T-cell (primary cell): ENCODE measurements at regions not wholly inside any gene's neighbourhood (a gene's known extent, or its start where the extent isn't known, plus 50 kb on each side); places are given as distances from the start of the nearest gene placed in this dataset.

Source experiments
- ATAC-seq, 4 experiments: fragments of 200-7000 bp in 3 of 4; fragments of 150-1000 bp in 1 of 4; cut with Tn5 transposase; replicated peaks in 1 of 4; 1 replicate in 3 of 4; 2 replicates in 1 of 4; pipeline ENCODE4 v1.10.0; 2021; ENCODE audit warnings: moderate library complexity in 3 of 4, mild to moderate bottlenecking in 2 of 4, moderate number of reproducible peaks in 1 of 4
- CTCF ChIA-PET, 2 donors: fragments of 300-600 bp; sonication (Branson Sonifier 250); formaldehyde crosslinking; loops; one replicate each; lab custom pipeline; 2022; ENCODE audit warnings: antibody characterized with exemption in 2 of 2; lab: Charles Lee
- POLR2A ChIA-PET, 2 donors: fragments of 300-600 bp; sonication (Branson Sonifier 250); formaldehyde crosslinking; loops; one replicate each; lab custom pipeline; 2022; ENCODE audit warnings: antibody characterized with exemption in 2 of 2; lab: Charles Lee
- DNase-seq, 35 experiments: peaks; one replicate each; pipeline versions ENCODE4 v3.0.0 to v3.0.0-alpha.2; 2013 to 2023
- H3K27ac ChIP-seq: one replicate; pipeline ENCODE4 v1.5.1; 2013; ENCODE audit warnings: low read length
- H3K27me3 ChIP-seq, 2 experiments: replicated peaks in 1 of 2; 1 replicate in 1 of 2; 2 replicates in 1 of 2; pipeline versions ENCODE4 v1.6.1 to v1.7.0; 2013; ENCODE audit warnings: low read length in 1 of 2, mixed read lengths in 1 of 2; ENCODE audit not compliant: control insufficient read depth in 2 of 2, insufficient read depth in 2 of 2; ENCODE audit errors: extremely low read depth in 1 of 2
- H3K36me3 ChIP-seq, 2 donors: 1 replicate in 1 of 2; 2 replicates in 1 of 2; pipeline versions ENCODE4 v1.6.1 to v1.7.0; 2013; ENCODE audit warnings: low read length in 1 of 2; ENCODE audit not compliant: control insufficient read depth in 2 of 2, insufficient read depth in 1 of 2; ENCODE audit errors: extremely low read depth in 1 of 2
- H3K4me1 ChIP-seq, 2 experiments: 1 replicate in 1 of 2; 2 replicates in 1 of 2; pipeline versions ENCODE4 v1.6.1 to v1.7.0; 2013; ENCODE audit warnings: low read length in 2 of 2, mixed read lengths in 1 of 2; ENCODE audit not compliant: insufficient read depth in 2 of 2, control insufficient read depth in 1 of 2; ENCODE audit errors: extremely low read depth in 1 of 2
- H3K4me3 ChIP-seq, 2 donors: 1 replicate in 1 of 2; 2 replicates in 1 of 2; pipeline versions ENCODE4 v1.5.1 to v1.7.0; 2013; ENCODE audit warnings: mild to moderate bottlenecking in 2 of 2, low read length in 1 of 2, moderate library complexity in 1 of 2; ENCODE audit not compliant: control insufficient read depth in 1 of 2; ENCODE audit errors: extremely low read depth in 1 of 2
- H3K9me3 ChIP-seq: 2 replicates; pipeline ENCODE4 v1.7.0; 2013
- H3K27ac Mint-ChIP-seq, 2 donors: one replicate each; pipeline ENCODE4 v1.8.0; 2020 to 2021; ENCODE audit warnings: mild to moderate bottlenecking in 2 of 2, mixed read lengths in 2 of 2
- H3K27me3 Mint-ChIP-seq, 2 donors: one replicate each; pipeline ENCODE4 v1.8.0; 2021 to 2022; ENCODE audit warnings: mixed read lengths in 2 of 2
- H3K36me3 Mint-ChIP-seq: one replicate; pipeline ENCODE4 v1.8.0; 2021; ENCODE audit warnings: mixed read lengths
- H3K4me1 Mint-ChIP-seq, 3 donors: one replicate each; pipeline ENCODE4 v1.8.0; 2020 to 2022; ENCODE audit warnings: mixed read lengths in 3 of 3, mild to moderate bottlenecking in 1 of 3
- H3K4me3 Mint-ChIP-seq, 3 donors: one replicate each; pipeline ENCODE4 v1.8.0; 2020 to 2022; ENCODE audit warnings: mild to moderate bottlenecking in 3 of 3, mixed read lengths in 3 of 3, moderate library complexity in 3 of 3
- H3K9me3 Mint-ChIP-seq, 3 donors: one replicate each; pipeline ENCODE4 v1.8.0; 2020 to 2022; ENCODE audit warnings: mixed read lengths in 3 of 3
- WGBS: methylation state at CpG from one replicate; pipeline ENCODE4 v1.1.5; 2013; ENCODE audit warnings: missing lambda C conversion rate; ENCODE audit not compliant: insufficient coverage; 5-methylcytosine and 5-hydroxymethylcytosine counted together

DNA sequence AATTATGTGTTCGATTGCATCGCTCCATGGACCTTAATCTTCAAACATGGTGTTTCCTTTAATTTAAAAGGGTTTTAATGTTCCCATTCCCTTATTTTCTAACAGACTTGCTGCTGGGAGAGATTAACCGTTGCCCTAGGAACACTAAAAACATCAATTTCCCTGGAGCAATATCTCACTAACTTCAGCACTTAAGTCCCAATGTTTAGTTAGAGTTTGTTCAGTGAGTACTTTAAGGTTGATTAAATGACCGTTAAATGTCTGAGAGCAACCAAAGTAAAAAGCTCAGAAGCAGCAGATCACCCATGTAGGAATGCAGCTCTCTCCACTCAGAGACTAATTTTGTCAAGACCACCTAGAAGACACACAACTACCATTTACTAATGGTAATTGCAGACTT is 111.2 kb upstream of the PDE5A start:
- peaks cover 10 to 19% of the 10 kb centered on the region in 2 donors for H3K27me3 Mint-ChIP-seq
- Histone ChIP-seq H3K36me3 (no peaks in the 10 kb centered on the region), H3K4me1 (no peaks in the 10 kb centered on the region), H3K4me3 (no peak overlapping the region), H3K9me3 (no peaks in the 10 kb centered on the region), H3K27me3 (no peaks in the 10 kb centered on the region), H3K27ac (no peak overlapping the region)
- DNase-seq: no peak
- no peak overlapping the region for H3K27ac Mint-ChIP-seq
- no peaks in the 10 kb centered on the region for H3K9me3 Mint-ChIP-seq
- no peak for ATAC-seq
- ChIA-PET POLR2A (no interaction called here), CTCF (no interaction called here)
- no peaks in the 10 kb centered on the region for H3K4me1 Mint-ChIP-seq
- H3K36me3 Mint-ChIP-seq: no peaks in the 10 kb centered on the region
- no peak overlapping the region for H3K4me3 Mint-ChIP-seq
- WGBS: no CpG with 5 or more reads among the region's 4 CpGs

DNA sequence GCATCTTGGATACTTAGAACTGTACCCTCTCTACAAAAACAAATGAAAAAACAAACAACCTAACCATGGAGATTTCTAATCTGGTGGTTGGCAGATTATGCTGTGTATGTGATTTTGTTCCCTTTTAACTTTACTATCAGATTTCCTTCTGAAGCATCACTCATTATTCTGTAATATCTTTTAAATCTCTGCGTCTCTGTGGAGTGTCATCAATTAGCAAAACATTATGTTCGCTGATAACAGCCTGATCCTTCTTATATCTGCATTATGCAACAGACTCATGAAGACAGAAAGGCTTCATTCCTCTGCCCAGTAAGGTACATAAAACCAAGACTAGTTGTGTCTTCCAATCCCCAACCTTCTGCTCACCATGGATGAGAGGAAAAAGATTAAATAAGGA is 110.3 kb upstream of the PDE5A start:
- H3K4me1 Mint-ChIP-seq: no peaks in the 10 kb centered on the region
- no peaks in the 10 kb centered on the region for H3K9me3 ChIP-seq
- H3K4me3 ChIP-seq: no peak overlapping the region
- no peaks in the 10 kb centered on the region for H3K9me3 Mint-ChIP-seq
- H3K27ac ChIP-seq: no peak overlapping the region
- POLR2A ChIA-PET: no interaction called here
- no peak overlapping the region for H3K4me3 Mint-ChIP-seq
- DNase-seq: no peak
- no peaks in the 10 kb centered on the region for H3K4me1 ChIP-seq
- H3K36me3 Mint-ChIP-seq: no peaks in the 10 kb centered on the region
- no peak overlapping the region for H3K27ac Mint-ChIP-seq
- no CpG with 5 or more reads among the region's 2 CpGs for WGBS
- no peaks in the 10 kb centered on the region for H3K27me3 ChIP-seq
- ATAC-seq: no peak
- CTCF ChIA-PET: no interaction called here
- H3K36me3 ChIP-seq: no peaks in the 10 kb centered on the region
- H3K27me3 Mint-ChIP-seq: peaks cover 10 to 16% of the 10 kb centered on the region in 2 donors

DNA sequence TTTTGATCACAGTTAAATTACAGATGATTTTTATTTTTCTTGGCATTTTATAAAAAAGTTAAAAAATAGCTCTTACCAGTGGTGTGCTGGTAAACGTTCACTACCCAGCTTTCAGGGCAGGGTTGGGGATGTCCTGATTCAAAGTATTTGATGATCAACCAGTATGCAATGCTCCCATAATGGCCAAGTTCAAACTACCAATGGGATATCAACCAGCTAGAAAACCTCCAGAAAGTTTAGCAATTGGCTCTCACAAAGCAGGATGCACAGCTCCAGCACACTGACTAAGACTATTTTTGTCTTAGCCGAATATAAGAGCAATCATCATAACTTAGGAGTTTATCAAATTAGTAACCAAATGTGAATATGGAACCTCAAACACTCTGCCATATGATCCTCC is 108.0 kb upstream of the PDE5A start:
- no peaks in the 10 kb centered on the region for H3K9me3 Mint-ChIP-seq
- ATAC-seq (no peak), DNase-seq (no peak)
- Histone ChIP-seq H3K9me3 (no peaks in the 10 kb centered on the region), H3K4me3 (no peak overlapping the region), H3K4me1 (no peaks in the 10 kb centered on the region), H3K27ac (no peak overlapping the region), H3K27me3 (no peaks in the 10 kb centered on the region), H3K36me3 (no peaks in the 10 kb centered on the region)
- no peak overlapping the region for H3K27ac Mint-ChIP-seq
- H3K36me3 Mint-ChIP-seq: no peaks in the 10 kb centered on the region
- no CpG with 5 or more reads among the region's 2 CpGs for WGBS
- no peaks in the 10 kb centered on the region for H3K4me1 Mint-ChIP-seq
- peaks cover 1 to 18% of the 10 kb centered on the region in 2 donors for H3K27me3 Mint-ChIP-seq
- ChIA-PET POLR2A (no interaction called here), CTCF (no interaction called here)
- H3K4me3 Mint-ChIP-seq: no peak overlapping the region

DNA sequence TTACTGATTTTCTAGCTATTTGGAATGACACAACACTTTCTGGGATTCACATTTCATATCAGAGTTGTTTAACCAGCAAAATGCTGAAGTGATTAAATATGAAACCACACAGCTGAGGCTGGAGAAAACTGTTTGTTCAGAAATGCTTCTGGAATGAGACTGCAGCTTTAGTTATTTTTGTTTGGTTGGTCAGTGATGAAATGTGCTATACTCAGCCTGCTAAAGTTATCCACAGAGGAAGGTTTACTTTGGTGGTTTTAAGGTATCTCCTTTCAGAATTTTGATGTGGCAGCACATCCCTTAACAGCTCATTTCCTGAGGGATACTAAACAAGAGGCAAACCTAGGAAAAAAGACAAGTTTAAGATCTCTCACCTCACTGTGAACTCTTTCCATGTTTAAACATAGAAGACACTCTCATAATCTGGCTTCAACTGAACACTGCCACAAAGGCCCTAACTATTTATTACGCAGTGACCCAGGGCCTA is 106.6 kb upstream of the PDE5A start:
- no peak overlapping the region for H3K4me3 Mint-ChIP-seq
- H3K9me3 ChIP-seq: no peaks in the 10 kb centered on the region
- H3K27ac Mint-ChIP-seq: no peak overlapping the region
- no peaks in the 10 kb centered on the region for H3K36me3 ChIP-seq
- no peaks in the 10 kb centered on the region for H3K27me3 ChIP-seq
- H3K27ac ChIP-seq: no peak overlapping the region
- no peak for DNase-seq
- no CpG with 5 or more reads among the region's 1 CpG for WGBS
- ChIA-PET POLR2A (no interaction called here), CTCF (no interaction called here)
- no peaks in the 10 kb centered on the region for H3K36me3 Mint-ChIP-seq
- ATAC-seq: no peak
- no peaks in the 10 kb centered on the region for H3K9me3 Mint-ChIP-seq
- H3K4me1 Mint-ChIP-seq: no peaks in the 10 kb centered on the region
- H3K4me1 ChIP-seq: no peaks in the 10 kb centered on the region
- no peak overlapping the region for H3K4me3 ChIP-seq
- peaks cover 0 to 23% of the 10 kb centered on the region in 2 donors for H3K27me3 Mint-ChIP-seq

DNA sequence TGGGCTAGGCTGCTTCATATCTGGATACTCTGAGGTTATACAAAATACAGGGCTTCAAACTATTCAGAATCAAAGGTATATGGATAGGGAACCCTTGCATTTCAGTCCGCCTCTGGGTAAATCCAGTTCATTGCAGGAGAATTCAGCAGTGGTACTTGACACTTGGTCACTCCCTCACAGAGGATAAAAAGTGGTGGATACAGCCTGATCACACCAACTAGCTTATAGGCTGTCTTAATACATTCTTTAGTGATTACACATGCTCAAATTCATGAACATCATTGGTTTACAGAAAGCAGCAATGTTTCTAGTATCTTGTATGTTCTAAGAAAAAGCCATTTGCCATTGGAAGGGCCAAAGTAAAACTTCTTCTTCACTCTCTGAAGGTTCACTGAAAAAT is 104.8 kb upstream of the PDE5A start:
- no CpG with 5 or more reads among the region's 1 CpG for WGBS
- Mint-ChIP-seq H3K27me3 (peaks cover 0 to 23% of the 10 kb centered on the region in 2 donors), H3K27ac (no peak overlapping the region), H3K4me1 (no peaks in the 10 kb centered on the region), H3K4me3 (no peak overlapping the region), H3K36me3 (no peaks in the 10 kb centered on the region), H3K9me3 (peaks cover 0 to 6% (median 4%) of the 10 kb centered on the region in 3 donors)
- ChIA-PET POLR2A (no interaction called here), CTCF (no interaction called here)
- Histone ChIP-seq H3K36me3 (no peaks in the 10 kb centered on the region), H3K4me1 (no peaks in the 10 kb centered on the region), H3K9me3 (no peaks in the 10 kb centered on the region), H3K4me3 (no peak overlapping the region), H3K27ac (no peak overlapping the region), H3K27me3 (no peaks in the 10 kb centered on the region)
- DNase-seq: no peak
- no peak for ATAC-seq

DNA sequence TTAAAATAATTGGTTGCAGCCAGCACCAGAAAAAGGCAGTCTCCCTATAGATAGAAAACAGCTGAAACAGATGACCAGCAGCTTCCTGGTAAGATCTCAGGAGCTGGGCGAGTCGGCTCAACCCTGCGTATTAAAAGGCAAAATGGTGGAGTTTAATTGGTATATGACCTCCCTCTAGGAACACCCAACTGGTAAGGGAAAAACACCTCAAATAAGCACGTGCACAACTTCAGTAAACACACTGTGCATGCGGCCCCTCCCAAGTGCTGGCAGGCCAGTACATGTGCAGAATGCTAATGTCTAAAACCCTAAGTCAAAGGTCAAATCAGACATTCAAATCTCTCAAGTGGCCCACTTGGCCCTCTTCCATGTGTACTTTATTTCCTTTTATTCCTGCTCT is 103.2 kb upstream of the PDE5A start:
- 100% methylated on average over 2 of the region's 5 CpGs for WGBS
- Mint-ChIP-seq H3K27me3 (peaks cover 0 to 23% of the 10 kb centered on the region in 2 donors), H3K4me3 (no peak overlapping the region), H3K9me3 (peaks cover 0 to 8% (median 4%) of the 10 kb centered on the region in 3 donors), H3K4me1 (no peaks in the 10 kb centered on the region), H3K36me3 (no peaks in the 10 kb centered on the region), H3K27ac (no peak overlapping the region)
- Histone ChIP-seq H3K27me3 (no peaks in the 10 kb centered on the region), H3K4me3 (no peak overlapping the region), H3K36me3 (no peaks in the 10 kb centered on the region), H3K27ac (no peak overlapping the region), H3K4me1 (no peaks in the 10 kb centered on the region), H3K9me3 (no peaks in the 10 kb centered on the region)
- CTCF ChIA-PET: no interaction called here
- POLR2A ChIA-PET: no interaction called here
- DNase-seq: no peak
- ATAC-seq: no peak

DNA sequence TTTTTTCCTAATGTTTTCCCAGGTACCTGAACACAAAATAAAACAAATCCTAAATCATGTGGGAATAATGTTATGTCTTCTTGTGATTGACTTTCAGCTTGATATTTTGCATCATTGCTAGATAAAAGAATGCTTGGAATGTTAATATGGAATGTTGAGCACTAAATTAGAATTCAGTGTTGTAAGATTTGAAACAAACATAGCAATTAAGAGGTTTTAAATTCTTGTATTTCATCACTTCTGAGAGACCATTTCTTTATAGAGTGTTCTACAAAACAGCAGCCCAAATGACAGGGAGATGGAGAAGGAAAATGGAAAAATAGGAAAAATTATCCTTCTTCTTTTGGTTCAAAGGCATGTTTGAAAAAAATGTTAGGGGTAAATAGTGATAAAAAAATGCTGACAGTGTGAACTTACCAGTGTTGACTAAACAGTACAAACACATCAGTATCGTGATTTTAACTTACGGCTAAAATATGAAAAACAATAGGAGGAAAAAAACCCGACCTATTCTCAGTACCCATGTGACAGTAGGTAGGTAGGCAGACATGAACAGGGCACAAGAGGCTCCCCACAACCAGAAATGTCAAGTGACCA is 102.6 kb upstream of the PDE5A start:
- no peak overlapping the region for H3K27ac Mint-ChIP-seq
- no CpG with 5 or more reads among the region's 3 CpGs for WGBS
- no peak for DNase-seq
- peaks cover 0 to 8% (median 4%) of the 10 kb centered on the region in 3 donors for H3K9me3 Mint-ChIP-seq
- no peak overlapping the region for H3K27ac ChIP-seq
- no peaks in the 10 kb centered on the region for H3K27me3 ChIP-seq
- no peaks in the 10 kb centered on the region for H3K9me3 ChIP-seq
- POLR2A ChIA-PET: no interaction called here
- ATAC-seq: no peak
- no peaks in the 10 kb centered on the region for H3K36me3 ChIP-seq
- no peaks in the 10 kb centered on the region for H3K36me3 Mint-ChIP-seq
- no peak overlapping the region for H3K4me3 ChIP-seq
- H3K4me1 Mint-ChIP-seq: no peaks in the 10 kb centered on the region
- peaks cover 0 to 23% of the 10 kb centered on the region in 2 donors for H3K27me3 Mint-ChIP-seq
- CTCF ChIA-PET: no interaction called here
- H3K4me1 ChIP-seq: no peaks in the 10 kb centered on the region
- no peak overlapping the region for H3K4me3 Mint-ChIP-seq
